Activated naive CD8-positive, alpha-beta T cell treated with anti-CD3 and anti-CD28 coated beads, Interleukin-2, amount 10 ng/mL, durations not matched to agents 7 days and 5 days (primary cell): ENCODE measurements at regions not wholly inside any gene's neighbourhood (a gene's known extent, or its start where the extent isn't known, plus 50 kb on each side); places are given as distances from the start of the nearest gene placed in this dataset.

Source experiments
- ATAC-seq: fragments of 150-1000 bp; cut with Tn5 transposase; one replicate; pipeline ENCODE4 v1.10.0; 2021; ENCODE audit warnings: low read depth, moderate library complexity
- POLR2A ChIA-PET: fragments of 350-600 bp; sonication (Branson Sonifier 250); formaldehyde crosslinking; loops from one replicate; lab custom pipeline; 2021; ENCODE audit warnings: antibody characterized with exemption; lab: Charles Lee
- DNase-seq: peaks from one replicate; pipeline ENCODE4 v3.0.0; 2021
- H3K27ac Mint-ChIP-seq: one replicate; pipeline ENCODE4 v1.8.0; 2022; ENCODE audit warnings: mild to moderate bottlenecking, mixed read lengths
- H3K27me3 Mint-ChIP-seq: one replicate; pipeline ENCODE4 v1.8.0; 2022; ENCODE audit warnings: mild to moderate bottlenecking, moderate library complexity, mixed read lengths
- H3K36me3 Mint-ChIP-seq: one replicate; pipeline ENCODE4 v1.8.0; 2021; ENCODE audit warnings: mild to moderate bottlenecking, mixed read lengths
- H3K4me1 Mint-ChIP-seq: one replicate; pipeline ENCODE4 v1.8.0; 2021; ENCODE audit warnings: mixed read lengths
- H3K4me3 Mint-ChIP-seq: one replicate; pipeline ENCODE4 v1.8.0; 2022; ENCODE audit warnings: mild to moderate bottlenecking, moderate library complexity, mixed read lengths
- H3K9me3 Mint-ChIP-seq: one replicate; pipeline ENCODE4 v1.8.0; 2021; ENCODE audit warnings: mixed read lengths

DNA sequence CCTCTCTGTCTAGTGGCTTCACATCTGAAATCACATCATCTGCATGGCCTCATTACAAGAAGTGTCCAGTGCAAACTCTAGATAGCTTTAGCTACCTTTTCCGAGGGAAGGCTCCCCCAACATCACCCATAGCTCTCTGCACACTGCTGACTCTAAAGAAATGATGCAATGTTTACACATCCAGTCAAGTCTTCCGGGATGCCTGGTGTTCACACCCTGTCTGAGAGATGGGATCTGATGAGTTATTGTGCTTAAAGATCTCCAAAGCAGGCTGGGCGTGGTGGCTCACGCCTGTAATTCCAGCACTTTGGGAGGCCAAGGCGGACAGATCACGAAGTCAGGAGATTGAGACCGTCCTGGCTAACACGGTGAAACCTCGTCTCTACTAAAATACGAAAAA is 404.6 kb upstream of the IRAK1BP1 start:
- POLR2A ChIA-PET: no interaction called here
- Mint-ChIP-seq H3K9me3 (peaks cover 4% of the 10 kb centered on the region), H3K4me3 (no peak overlapping the region), H3K4me1 (no peaks in the 10 kb centered on the region), H3K27me3 (no peaks in the 10 kb centered on the region), H3K36me3 (no peaks in the 10 kb centered on the region), H3K27ac (no peak overlapping the region)
- ATAC-seq (no peak), DNase-seq (no peak)

DNA sequence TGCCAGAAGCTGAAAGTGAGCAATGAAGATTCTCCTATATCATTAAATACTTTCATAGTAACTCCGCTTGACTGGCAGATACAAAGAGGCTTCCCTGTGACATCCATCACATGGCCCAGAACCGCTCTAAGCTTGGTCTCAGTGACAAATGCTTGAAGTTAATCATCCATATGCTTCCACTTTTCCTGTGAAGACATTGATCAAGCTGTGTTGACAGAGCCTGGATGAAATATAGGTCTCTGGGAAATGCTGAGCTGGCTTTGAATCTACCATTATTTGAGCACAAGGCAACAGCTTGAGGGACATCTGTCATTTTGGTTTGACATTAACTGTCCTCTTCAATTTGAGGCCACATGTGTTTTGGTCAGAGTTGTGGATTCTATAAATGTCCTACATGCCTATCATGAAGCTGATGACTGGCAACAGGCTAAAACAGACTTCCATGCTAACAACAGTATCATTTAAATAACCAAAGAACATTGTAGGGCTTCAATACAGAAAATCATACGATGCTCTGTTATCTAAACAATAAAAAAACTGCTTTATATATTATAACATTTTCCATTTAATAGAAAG is 402.2 kb upstream of the IRAK1BP1 start:
- ATAC-seq (no peak), DNase-seq (no peak)
- no peaks in the 10 kb centered on the region for H3K4me1 Mint-ChIP-seq
- H3K36me3 Mint-ChIP-seq: no peaks in the 10 kb centered on the region
- POLR2A ChIA-PET: no interaction called here
- H3K4me3 Mint-ChIP-seq: no peak overlapping the region
- no peaks in the 10 kb centered on the region for H3K9me3 Mint-ChIP-seq
- no peaks in the 10 kb centered on the region for H3K27me3 Mint-ChIP-seq
- no peak overlapping the region for H3K27ac Mint-ChIP-seq

DNA sequence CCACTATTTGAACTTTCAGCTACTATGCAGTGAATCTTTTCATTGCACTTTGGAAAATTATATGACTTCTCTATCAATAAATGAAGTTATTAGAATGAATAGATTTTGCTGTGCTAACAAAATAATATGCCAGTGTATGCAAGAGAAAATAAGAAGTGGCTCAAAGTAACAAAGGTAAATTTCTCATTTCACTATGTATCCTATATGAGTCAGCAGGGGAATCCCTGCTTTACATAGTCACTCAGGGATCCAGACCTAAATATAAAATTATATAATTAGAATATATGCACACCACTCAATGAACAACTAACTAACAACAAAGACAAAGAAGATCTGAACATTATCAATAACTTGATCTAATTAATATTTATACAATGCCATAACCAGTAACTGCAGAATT is 390.8 kb upstream of the IRAK1BP1 start:
- Mint-ChIP-seq H3K9me3 (no peaks in the 10 kb centered on the region), H3K36me3 (no peaks in the 10 kb centered on the region), H3K27me3 (no peaks in the 10 kb centered on the region), H3K4me1 (no peaks in the 10 kb centered on the region), H3K4me3 (no peak overlapping the region), H3K27ac (no peak overlapping the region)
- ATAC-seq (no peak), DNase-seq (no peak)
- POLR2A ChIA-PET: no interaction called here

DNA sequence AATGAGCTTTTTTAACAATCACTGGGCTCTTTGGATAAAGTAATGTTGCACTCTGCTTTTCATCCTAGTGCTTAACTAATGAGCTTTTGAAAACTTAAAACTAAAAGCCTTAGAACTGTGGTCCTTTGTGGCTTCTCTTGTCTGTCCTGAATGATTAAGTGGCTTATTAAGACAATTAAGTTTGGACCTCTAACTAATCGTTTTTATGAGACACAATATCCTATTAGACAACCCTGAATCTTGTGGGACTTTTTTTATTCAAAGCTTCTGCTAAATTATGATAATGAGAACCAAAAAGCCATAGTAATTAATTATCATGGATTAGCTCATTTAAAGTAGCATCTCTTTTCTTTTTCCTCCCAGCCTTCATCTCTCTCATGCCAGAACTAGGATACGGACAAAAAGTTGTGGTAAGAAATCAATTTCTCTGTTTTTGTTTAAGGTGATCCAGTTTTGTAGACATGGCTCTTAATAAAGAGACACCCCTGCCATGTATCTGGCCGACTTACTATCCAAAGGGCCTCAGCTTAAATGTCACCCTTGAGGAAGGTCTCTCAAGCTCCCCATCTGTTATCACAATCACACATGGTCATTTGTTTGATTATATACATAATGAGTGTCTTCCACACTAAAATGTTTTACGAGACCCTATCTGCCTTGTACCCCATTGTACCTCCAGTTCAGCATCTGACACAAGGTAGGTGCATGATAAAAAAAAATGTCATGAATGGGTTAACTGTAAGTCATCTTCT is 384.4 kb upstream of the IRAK1BP1 start:
- Mint-ChIP-seq H3K36me3 (no peaks in the 10 kb centered on the region), H3K9me3 (no peaks in the 10 kb centered on the region), H3K27ac (no peak overlapping the region), H3K27me3 (no peaks in the 10 kb centered on the region), H3K4me1 (no peaks in the 10 kb centered on the region), H3K4me3 (no peak overlapping the region)
- DNase-seq: no peak
- POLR2A ChIA-PET: no interaction called here
- ATAC-seq: no peak

DNA sequence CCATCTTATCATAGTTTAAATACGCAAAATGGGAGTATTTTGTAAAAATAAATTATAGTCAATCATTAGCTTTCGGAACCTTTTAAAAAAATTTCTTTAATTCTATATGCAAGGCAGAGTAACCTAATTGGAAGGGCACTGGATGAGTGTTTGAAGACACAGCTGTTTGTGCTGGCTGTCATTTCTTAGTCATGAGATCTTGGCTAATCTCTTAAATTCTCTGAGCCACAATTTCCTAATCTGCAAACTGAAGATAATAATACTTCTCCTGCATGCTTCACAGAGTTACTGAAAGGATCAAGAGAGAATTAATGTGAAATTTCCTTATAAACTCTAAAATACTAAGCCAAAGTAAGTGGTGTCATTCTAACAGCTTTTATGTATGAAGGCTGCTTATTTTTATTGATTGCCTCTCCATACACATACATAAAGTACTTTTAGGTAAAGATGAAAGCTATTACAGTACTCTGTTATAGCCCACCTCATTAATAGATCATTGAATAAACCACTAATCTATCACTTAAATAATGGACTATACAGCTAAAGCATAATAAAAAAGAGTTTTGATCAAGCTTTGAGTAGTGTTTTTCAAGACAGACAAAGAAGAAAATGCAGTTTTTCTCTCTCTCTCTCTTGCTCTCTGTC is 383.7 kb upstream of the IRAK1BP1 start:
- no peak overlapping the region for H3K27ac Mint-ChIP-seq
- no peak for DNase-seq
- no peak overlapping the region for H3K4me3 Mint-ChIP-seq
- POLR2A ChIA-PET: no interaction called here
- H3K9me3 Mint-ChIP-seq: no peaks in the 10 kb centered on the region
- H3K27me3 Mint-ChIP-seq: no peaks in the 10 kb centered on the region
- H3K4me1 Mint-ChIP-seq: no peaks in the 10 kb centered on the region
- ATAC-seq: no peak
- no peaks in the 10 kb centered on the region for H3K36me3 Mint-ChIP-seq

DNA sequence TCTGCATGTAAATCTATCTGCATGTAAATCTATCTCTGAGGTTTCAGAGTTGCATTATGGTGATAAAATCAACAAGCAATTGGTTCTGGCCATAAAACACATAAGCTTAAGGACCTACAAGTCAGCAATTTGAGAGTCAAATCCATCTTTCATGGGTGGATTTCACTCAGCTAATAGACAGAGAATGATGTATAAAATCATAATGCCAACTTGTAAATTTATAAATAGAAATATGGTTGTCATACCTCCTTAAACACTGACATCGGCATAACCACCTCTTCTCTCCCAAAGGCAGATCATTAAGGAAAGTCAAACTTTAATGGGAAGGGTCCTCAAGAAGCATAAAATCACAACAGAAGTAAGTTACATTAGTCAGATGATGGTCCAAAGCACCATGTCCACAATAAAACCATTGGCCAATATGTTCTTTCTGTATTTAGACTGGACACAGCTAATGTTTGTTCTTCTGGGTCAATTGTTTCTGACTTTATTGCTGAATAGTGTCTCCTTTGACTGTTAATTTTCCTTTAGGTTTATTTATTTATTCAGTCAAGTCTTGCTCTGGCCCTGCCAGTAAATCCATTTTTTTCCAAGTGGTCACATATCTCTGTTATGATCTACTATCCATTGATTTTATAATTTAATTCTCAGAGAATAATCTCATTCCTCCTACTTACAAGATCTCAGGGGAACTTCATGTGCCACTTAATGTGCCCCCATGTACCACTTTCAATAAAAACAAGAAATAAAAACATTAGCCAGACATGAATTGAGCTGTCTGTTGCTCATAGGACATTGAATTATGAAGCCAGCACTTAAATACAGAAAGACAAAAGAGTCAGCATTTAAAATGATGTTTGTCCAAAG is 382.9 kb upstream of the IRAK1BP1 start:
- H3K36me3 Mint-ChIP-seq: no peaks in the 10 kb centered on the region
- H3K4me1 Mint-ChIP-seq: no peaks in the 10 kb centered on the region
- POLR2A ChIA-PET: no interaction called here
- H3K4me3 Mint-ChIP-seq: no peak overlapping the region
- H3K27me3 Mint-ChIP-seq: no peaks in the 10 kb centered on the region
- ATAC-seq (no peak), DNase-seq (no peak)
- no peak overlapping the region for H3K27ac Mint-ChIP-seq
- H3K9me3 Mint-ChIP-seq: no peaks in the 10 kb centered on the region

DNA sequence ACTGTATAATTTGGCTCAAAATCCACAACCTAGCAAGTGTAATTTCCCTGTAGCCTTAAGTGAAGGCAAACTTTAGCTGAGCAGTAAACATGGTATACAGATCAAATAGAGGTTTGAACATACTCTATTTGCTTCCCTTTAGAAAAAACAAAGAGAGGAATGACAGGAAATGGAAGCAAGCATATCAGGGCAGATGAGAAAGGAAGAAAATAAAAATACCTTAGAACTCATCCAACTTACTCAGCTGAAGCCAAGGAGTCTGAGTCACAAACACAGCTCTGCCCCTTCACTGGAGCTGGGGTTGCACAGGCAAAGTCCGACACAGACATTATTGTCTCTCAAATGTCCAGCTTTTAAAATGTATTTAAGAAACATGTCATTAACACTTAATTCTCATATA is 379.9 kb upstream of the IRAK1BP1 start:
- Mint-ChIP-seq H3K4me3 (no peak overlapping the region), H3K27ac (no peak overlapping the region), H3K9me3 (no peaks in the 10 kb centered on the region), H3K27me3 (no peaks in the 10 kb centered on the region), H3K36me3 (no peaks in the 10 kb centered on the region), H3K4me1 (no peaks in the 10 kb centered on the region)
- DNase-seq (no peak), ATAC-seq (no peak)
- POLR2A ChIA-PET: no interaction called here

DNA sequence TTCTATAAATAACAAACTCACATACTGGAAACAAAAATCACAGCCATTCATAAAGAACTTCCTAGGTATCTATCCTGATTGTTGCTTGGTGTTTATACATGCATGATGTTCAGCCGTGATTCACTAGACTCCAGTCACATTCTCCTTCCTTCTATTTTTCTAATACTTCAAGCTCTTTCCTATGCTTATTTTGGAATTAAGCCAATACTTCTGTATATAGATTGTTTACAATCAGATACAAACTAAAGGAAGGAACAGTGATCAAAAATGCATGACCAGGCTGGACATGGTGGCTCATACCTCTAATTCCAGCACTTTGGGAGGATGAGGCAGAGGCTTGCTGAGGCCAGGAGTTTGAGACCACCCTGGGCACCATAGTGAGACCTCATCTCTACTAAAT is 377.5 kb upstream of the IRAK1BP1 start:
- POLR2A ChIA-PET: no interaction called here
- H3K9me3 Mint-ChIP-seq: no peaks in the 10 kb centered on the region
- H3K36me3 Mint-ChIP-seq: no peaks in the 10 kb centered on the region
- H3K27ac Mint-ChIP-seq: no peak overlapping the region
- no peaks in the 10 kb centered on the region for H3K4me1 Mint-ChIP-seq
- DNase-seq (no peak), ATAC-seq (no peak)
- H3K27me3 Mint-ChIP-seq: no peaks in the 10 kb centered on the region
- no peak overlapping the region for H3K4me3 Mint-ChIP-seq

DNA sequence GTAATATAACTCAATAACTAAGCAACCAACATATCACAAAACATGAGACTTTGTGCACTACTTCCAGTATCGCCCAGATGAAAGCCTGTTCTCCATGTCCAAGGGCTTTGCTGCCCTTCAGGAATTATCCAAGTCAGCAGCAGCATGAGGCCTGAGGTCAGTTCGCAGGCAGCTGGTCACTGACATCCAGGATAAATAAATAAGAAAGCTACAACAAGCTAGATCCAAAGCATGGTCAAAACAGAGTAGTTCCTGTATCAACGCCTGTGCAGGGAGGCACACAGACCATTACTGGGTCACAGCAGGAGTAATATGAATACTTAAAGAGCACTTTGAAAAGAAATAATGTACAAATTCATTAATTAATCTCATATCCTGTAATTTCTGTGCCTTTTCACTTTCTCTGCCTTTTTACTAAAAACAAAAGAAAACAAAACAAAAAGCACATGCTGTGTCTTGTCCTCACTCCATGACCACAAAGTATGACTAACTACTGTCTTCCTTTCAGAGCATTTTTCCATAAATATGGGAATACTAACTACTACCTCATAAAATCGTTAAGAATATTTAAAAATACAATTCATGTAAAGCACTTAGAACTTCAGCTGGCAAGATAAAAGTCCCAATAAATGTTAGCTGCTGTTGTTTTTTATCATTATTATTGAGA is 374.9 kb upstream of the IRAK1BP1 start:
- Mint-ChIP-seq H3K27me3 (no peaks in the 10 kb centered on the region), H3K9me3 (no peaks in the 10 kb centered on the region), H3K36me3 (no peaks in the 10 kb centered on the region), H3K4me1 (no peaks in the 10 kb centered on the region), H3K27ac (no peak overlapping the region), H3K4me3 (no peak overlapping the region)
- no peak for ATAC-seq
- DNase-seq: no peak
- POLR2A ChIA-PET: no interaction called here

DNA sequence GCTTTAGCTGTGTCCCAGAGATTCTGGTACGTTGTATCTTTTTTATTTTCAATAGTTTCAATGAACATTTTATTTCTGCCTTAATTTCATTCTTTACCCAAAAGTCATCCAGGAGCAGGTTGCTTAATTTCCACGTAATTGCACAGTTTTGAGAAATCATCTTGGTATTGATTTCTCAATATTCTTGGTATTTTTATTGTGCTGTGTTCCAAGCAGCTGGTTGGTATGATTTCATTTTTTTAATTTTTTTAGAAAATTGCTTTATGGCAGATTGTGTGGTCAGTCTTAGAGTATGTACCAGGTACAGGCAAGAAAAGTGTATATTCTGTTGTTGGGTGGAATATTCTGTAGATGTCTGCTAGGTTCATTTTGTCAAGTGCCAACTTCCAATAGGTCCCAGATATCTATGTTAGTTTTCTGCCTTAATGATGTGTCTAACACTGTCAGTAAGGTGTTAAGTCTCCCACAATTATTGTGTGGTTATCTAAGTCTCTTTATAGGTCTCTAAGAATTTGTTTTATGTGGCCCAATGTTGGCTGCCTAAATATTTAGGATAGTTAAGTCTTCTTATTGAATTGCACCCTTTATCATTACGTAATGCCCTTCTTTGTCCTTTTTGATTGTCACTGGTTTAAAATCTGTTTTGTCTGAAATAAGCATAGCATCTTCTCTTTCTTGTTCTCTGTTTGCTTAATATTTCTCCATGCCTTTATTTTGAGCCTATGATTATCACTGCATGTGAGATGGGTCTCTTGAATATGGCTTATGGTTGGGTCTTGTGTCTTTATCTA is 366.9 kb upstream of the IRAK1BP1 start:
- H3K27me3 Mint-ChIP-seq: no peaks in the 10 kb centered on the region
- H3K9me3 Mint-ChIP-seq: peaks cover 1% of the 10 kb centered on the region
- no peak overlapping the region for H3K4me3 Mint-ChIP-seq
- H3K27ac Mint-ChIP-seq: no peak overlapping the region
- no peak for DNase-seq
- no peaks in the 10 kb centered on the region for H3K36me3 Mint-ChIP-seq
- ATAC-seq: no peak
- POLR2A ChIA-PET: no interaction called here
- no peaks in the 10 kb centered on the region for H3K4me1 Mint-ChIP-seq

DNA sequence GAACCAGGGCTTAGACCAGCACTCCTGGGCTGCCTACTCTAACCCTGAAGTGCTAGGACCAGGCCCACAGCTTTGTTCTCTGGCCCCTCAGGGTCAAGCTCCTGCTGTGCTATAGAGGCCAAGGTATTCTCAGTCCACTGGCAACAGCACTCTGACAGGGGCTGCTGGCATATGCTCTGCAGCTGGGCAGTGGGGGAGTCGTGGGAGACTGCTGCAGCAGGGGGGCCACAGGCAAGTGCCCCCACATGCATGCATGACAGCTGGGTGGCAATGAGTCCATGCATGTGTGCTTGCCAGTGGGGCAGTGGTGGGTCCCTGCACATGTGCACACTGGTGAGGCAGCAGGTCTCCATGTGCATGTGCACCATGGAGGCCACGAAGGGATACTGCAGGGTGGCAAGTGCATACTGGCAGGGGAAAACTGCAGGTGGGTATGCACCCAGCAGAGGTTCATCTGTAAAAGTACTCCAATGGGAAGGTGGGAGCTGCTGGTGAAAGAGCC is 364.9 kb upstream of the IRAK1BP1 start:
- DNase-seq (no peak), ATAC-seq (no peak)
- Mint-ChIP-seq H3K27ac (no peak overlapping the region), H3K4me1 (no peaks in the 10 kb centered on the region), H3K27me3 (no peaks in the 10 kb centered on the region), H3K9me3 (peaks cover 5% of the 10 kb centered on the region), H3K4me3 (no peak overlapping the region), H3K36me3 (no peaks in the 10 kb centered on the region)
- POLR2A ChIA-PET: no interaction called here

DNA sequence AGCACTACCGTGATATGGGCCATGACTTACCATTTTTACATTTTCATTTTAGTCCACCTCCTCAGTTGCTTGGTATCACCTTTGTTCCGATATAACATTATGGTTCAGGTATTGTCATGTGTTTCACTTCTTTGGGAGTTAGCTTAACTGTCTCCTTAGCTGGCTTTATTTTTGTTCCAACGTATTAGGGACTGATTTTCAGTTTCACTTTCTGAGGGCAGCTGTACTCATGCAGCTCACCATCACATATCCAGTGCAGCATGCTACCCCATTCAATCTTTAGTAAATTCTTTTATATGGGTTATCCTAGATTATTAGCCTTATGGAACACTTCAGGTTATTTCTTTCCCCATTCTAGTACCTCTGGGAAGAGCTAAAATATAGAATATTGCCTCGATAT is 362.2 kb upstream of the IRAK1BP1 start:
- Mint-ChIP-seq H3K36me3 (no peaks in the 10 kb centered on the region), H3K27ac (no peak overlapping the region), H3K27me3 (no peaks in the 10 kb centered on the region), H3K9me3 (peaks cover 4% of the 10 kb centered on the region), H3K4me1 (no peaks in the 10 kb centered on the region), H3K4me3 (no peak overlapping the region)
- ATAC-seq: no peak
- no peak for DNase-seq
- POLR2A ChIA-PET: no interaction called here
